Superior temporal gyrus (tissue), 1 donor: ENCODE measurements at regions not wholly inside any gene's neighbourhood (a gene's known extent, or its start where the extent isn't known, plus 50 kb on each side); places are given as distances from the start of the nearest gene placed in this dataset.

Source experiments
- DNase-seq: peaks from one replicate; pipeline ENCODE4 v3.0.0-alpha.2; 2016; ENCODE audit errors: extremely low spot score

GRCh38 chr1:97983126-97983525, 62.3 kb upstream of the DPYD start:
- no peak for DNase-seq

DNA sequence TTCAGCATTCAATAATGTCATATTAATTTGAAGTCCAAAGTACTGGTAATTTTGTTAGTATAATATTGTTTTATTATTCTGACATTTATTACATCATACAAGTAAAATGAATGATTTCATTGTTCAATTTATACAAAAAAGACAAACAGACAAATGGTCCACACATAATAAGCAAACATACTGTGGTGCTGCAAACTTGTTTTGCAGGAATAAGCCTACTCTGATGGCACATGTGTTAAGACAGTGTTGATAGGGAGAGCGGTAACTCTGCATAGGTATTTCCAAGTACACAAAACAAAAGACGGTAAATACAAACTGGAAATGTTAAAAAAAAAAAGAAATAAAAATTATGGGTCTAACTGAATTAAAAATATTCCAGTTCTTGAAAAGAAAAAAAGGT, 59.7 kb upstream of the DPYD start:
- DNase-seq = peak; percentile 29

DNA sequence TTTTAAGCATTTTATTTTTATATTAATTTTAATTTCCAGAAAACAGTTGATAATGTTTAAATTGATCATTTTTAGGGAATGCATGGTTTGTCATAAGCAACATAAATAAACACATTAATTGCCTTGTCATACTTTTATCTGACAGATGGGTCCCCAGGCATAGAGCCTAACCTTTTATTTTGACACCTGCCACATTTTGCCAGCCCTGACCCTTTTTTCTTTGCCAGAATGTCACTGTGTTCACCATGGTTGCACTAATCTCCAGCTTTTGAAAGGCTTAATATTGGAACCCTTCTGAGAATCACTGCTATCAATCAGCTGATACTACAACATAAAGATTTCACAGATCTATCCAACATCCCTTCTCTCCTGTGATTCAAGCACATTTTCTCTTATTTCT, 56.0 kb upstream of the DPYD start:
- no peak for DNase-seq
